H7 (cell line): ENCODE measurements at regions not wholly inside any gene's neighbourhood (a gene's known extent, or its start where the extent isn't known, plus 50 kb on each side); places are given as distances from the start of the nearest gene placed in this dataset.
"Not testable (repeated sequence)": the region's sequence is repeated elsewhere in the genome, so short reads cannot be mapped to it uniquely, and the experiment has no call there.

Experiments used
- DNase-seq: peaks from one replicate; pipeline ENCODE4 v3.0.0; 2012
- H3K27me3 ChIP-seq: 2 replicates; pipeline ENCODE4 v1.6.0; 2011; ENCODE audit warnings: mild to moderate bottlenecking, low read length; ENCODE audit not compliant: control insufficient read depth, insufficient read depth
- H3K36me3 ChIP-seq: replicated peaks from 2 replicates; pipeline ENCODE4 v1.5.1; 2011; ENCODE audit warnings: low read length; ENCODE audit not compliant: control insufficient read depth, insufficient read depth
- H3K4me3 ChIP-seq: 2 replicates; pipeline ENCODE4 v1.5.1; 2011; ENCODE audit warnings: low read depth, mild to moderate bottlenecking, control low read depth, low read length, moderate library complexity; ENCODE audit not compliant: insufficient read depth

DNA sequence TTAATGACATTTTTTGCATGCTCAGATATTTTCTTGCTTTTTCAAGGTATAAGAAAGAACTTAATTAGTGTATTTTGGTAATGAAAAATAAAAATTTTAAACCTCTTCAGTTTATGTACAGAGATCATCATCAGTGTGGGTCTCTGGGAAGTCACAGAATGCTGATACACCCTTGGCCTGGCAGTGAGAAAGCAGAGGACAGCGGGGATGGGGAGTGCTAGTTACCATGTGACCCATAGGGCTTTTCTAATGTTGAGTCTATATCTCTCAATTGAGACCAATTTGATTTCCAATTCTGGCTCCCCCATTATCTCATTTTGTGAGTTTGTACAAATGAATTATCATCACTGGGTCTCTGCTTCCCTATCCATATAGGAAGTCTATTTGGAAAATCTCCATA, 305.7 kb downstream of the CYRIA start:
- no peak overlapping the region for H3K4me3 ChIP-seq
- no peaks in the 10 kb centered on the region for H3K36me3 ChIP-seq
- H3K27me3 ChIP-seq = no peaks in the 10 kb centered on the region
- DNase-seq = no peak

DNA sequence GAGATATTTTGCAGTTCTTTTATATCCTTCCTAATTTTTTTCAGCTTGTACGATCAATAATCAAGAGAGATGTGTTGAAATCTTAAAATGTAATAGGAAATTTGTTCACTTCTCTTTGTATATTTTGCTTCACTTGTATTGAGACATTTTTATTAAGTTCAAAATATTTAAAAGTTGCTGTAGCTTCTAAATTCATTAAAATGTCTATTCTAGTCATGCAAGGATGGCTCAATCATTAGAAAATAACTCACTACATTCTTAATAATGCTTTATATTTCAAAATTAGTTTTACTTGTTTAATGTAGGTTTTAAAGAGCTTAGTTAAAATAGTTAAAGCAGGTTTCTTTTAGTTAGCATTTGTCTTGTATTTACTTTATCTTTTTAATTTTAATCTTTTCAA, 308.4 kb downstream of the CYRIA start:
- H3K4me3 ChIP-seq = no peak overlapping the region
- H3K36me3 ChIP-seq = no peaks in the 10 kb centered on the region
- H3K27me3 ChIP-seq = no peaks in the 10 kb centered on the region
- no peak for DNase-seq

DNA sequence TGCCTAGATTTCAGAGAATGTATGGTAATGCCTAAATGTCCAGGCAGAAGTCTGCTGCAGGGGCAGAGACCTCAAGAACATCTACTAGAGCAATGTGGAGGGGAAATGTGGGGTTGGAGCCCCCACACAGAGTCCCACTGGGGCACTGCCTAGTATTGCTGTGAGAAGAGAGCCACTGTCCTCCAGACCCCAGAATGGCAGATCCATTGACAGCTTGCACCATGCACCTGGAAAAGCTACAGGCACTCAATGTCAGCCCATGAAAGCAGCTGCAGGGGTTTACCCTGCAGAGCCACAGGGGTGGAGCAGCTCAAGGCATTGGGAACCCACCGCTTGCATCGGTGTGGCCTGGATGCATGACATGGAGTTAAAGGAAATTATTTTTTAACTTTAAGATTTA, 314.1 kb downstream of the CYRIA start:
- Histone ChIP-seq H3K27me3 (no peaks in the 10 kb centered on the region), H3K36me3 (no peaks in the 10 kb centered on the region), H3K4me3 (no peak overlapping the region)
- no peak for DNase-seq

DNA sequence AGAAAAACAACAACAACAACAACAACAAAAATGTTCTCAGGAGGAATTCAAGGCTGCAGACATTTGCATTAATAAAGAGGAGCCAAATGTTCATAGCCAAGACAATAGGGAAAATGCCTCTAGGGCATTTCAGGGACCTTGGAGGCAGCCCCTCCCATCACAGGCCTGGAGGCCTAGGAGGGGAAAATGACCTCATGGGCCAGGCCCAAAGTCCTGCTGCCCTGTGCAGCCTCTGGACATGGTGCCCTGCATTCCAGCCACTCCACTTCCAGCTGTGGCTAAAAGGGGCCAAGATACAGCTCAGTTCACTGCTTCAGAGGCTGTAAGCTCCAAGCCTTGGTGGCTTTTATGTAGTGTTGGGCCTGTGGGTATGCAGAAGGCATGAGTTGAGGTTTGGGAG, 314.5 kb downstream of the CYRIA start:
- Histone ChIP-seq H3K36me3 (no peaks in the 10 kb centered on the region), H3K4me3 (no peak overlapping the region), H3K27me3 (no peaks in the 10 kb centered on the region)
- DNase-seq = no peak

DNA sequence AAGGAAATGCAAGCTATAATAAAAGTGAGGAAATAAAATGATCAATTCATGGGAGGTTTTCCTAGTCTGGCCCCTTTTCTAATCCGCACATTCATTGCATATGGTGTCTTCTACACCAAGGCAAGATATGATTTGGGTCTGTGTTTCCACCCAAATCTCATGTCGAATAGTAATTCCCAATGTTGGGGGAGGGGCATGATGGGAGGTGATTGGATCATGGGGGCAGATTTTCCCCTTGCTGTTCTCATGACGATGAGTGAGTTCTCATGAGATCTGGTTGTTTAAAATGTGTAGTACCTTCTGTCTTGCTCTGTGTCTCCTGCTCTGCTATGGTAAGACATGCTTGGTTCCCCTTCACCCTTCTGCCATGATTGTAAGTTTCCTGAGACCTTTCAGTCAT, 315.4 kb downstream of the CYRIA start:
- Histone ChIP-seq H3K36me3 (no peaks in the 10 kb centered on the region), H3K4me3 (no peak overlapping the region), H3K27me3 (no peaks in the 10 kb centered on the region)
- no peak for DNase-seq

DNA sequence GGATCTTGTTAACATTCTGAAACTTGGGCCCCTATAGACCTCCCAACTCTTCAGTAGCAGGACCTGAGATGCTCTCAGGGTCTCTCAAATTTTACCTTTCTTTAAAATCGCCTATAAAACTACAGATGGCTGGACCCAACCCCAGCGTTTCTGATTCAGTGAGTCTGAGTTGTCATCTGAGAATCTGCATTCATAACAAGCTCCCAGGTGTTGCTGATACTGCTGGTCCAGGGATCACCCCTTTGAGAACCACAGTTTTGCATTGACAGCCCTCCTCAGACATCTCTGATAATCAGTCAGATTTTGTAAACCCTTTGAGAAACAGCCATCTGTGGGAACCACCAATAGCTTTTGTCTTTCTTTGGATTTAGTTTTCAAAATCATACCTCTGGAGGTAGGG, 315.8 kb downstream of the CYRIA start:
- DNase-seq = no peak

DNA sequence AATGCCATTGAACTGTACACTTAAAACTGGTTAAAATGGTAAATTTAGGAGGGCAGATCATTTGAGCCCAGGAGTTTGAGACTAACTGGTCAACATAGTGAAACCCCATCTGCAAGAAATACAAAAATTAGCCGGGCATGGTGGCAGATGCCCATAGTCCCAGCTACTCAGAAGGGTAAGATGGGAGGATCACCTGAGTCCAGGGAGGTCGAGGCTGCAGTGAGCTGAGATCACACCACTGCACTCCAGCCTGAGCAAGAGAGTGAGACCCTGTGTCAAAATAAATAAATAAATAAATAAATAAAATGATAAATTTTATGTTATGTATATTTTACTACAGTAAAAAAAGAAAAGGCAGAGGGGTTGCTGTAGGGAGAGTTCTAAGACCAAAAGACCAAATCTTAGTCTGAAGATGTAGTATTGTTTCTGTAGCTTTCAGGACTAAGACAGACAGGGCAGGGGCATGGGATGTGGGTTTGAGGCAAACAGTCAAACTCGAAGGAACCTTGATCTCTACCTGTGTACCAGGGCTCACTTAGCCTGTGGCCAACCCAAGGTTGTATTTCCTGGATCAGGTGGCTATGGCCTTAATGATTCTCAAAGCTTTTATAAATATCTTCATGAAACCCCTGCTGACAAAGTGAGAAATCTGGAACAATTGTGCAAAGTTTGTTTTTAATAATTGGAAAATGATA, 316.7 kb downstream of the CYRIA start:
- Histone ChIP-seq H3K27me3 (no peaks in the 10 kb centered on the region), H3K36me3 (no peaks in the 10 kb centered on the region), H3K4me3 (no peak overlapping the region)
- DNase-seq = no peak

More for the DNA sequence above, 315.8 kb downstream of the CYRIA start:
- no peaks in the 10 kb centered on the region for H3K27me3 ChIP-seq
- no peaks in the 10 kb centered on the region for H3K36me3 ChIP-seq
- H3K4me3 ChIP-seq = no peak overlapping the region

DNA sequence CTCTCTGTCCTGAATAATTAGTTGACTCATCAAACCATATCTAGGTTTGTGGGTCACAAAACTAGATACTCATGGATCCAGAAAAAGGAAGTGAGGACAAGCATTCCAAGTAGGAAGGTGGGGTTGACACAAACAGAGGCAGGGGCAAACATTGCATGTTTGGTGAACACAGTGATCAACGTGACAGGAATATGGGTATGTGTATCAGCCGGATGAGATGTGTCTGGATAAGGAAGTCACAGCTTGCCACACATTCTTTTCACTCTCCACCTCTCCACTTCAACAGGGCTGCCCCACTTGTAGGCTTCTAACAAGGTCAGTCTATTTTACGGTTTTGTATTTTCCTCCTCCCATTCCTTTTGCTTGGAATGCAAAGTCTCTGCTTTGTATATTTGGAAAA, 319.0 kb downstream of the CYRIA start:
- no peak for DNase-seq
- Histone ChIP-seq H3K27me3 (no peaks in the 10 kb centered on the region), H3K4me3 (no peak overlapping the region), H3K36me3 (no peaks in the 10 kb centered on the region)

DNA sequence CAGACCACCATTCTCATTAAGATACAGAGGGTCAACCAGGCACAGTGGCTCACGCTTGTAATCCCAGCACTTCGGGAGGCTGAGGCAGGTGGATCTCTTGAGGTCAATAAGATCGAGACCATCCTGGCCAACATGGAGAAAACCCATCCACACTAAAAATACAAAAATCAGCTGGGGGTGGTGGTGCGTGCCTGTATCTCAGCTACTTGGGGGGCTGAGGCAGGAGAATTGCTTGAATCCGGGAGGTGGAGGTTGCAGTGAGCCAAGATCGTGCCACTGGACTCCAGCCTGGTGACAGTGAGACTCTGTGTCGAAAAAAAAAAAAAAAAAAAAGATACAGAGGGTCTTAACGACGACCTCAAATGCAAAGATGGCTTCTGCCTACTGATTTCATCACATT, 320.4 kb downstream of the CYRIA start:
- not testable (repeated sequence) for H3K36me3 ChIP-seq, H3K4me3 ChIP-seq, H3K27me3 ChIP-seq, DNase-seq

DNA sequence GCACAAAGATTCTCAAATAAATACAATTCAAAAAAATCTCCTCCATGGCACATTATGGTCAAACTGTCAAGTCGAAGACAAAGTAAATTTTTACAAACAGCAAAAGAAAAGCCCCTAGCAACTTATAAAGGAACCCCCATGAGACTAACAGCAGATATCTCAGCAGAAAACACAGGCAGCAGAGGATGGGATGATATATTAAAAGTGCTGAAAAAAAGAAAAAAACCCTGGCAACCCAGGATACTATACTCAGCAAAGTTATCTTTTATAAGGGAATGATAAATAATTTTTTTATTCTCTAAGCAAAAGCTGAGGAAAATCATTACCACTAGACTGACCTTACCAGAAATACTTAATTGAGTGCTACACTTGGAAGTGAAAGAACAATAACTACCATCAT, 326.4 kb downstream of the CYRIA start:
- Histone ChIP-seq H3K27me3 (no peaks in the 10 kb centered on the region), H3K36me3 (no peaks in the 10 kb centered on the region), H3K4me3 (no peak overlapping the region)
- DNase-seq = no peak

DNA sequence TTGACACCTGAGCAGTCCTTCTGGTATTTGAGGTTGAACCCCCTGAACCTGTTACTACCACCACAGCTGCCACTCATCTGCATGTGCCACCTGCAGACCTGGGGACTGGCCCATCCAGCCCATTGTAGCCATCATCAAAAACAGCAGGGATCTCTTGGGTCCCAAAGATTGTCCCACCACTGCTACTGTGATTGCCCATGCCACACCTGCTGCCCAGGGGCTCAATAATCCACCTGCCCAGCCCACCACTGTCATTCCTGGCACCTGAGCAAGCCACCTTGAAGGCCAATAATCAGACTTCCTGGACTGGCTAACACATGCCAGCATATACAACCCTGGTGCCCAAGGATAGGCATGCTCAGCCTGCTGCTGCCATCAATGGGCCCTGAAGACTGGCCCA, 327.6 kb downstream of the CYRIA start:
- H3K4me3 ChIP-seq = no peak overlapping the region
- no peaks in the 10 kb centered on the region for H3K36me3 ChIP-seq
- DNase-seq = no peak
- no peaks in the 10 kb centered on the region for H3K27me3 ChIP-seq

DNA sequence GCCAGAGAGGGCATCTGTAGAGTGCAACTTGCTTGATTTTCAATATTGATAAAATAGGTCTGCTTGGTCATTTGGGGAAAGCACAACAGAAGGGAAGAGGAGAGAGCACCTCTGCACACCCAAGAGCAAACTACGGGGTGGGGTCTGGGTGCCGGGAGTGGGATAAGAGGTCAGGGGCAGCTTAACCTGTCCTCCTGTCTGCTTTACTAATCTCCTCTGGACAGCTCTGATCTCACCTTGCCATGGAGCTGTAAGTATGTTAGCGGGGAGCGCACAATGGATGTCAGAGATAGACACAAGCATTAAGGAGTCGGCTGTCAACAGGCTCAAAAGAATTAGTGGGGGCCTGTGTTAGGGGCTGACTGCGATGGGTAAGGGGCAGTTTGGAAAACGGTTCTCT, 328.7 kb downstream of the CYRIA start:
- Histone ChIP-seq H3K4me3 (no peak overlapping the region), H3K27me3 (no peaks in the 10 kb centered on the region), H3K36me3 (no peaks in the 10 kb centered on the region)
- DNase-seq = no peak

DNA sequence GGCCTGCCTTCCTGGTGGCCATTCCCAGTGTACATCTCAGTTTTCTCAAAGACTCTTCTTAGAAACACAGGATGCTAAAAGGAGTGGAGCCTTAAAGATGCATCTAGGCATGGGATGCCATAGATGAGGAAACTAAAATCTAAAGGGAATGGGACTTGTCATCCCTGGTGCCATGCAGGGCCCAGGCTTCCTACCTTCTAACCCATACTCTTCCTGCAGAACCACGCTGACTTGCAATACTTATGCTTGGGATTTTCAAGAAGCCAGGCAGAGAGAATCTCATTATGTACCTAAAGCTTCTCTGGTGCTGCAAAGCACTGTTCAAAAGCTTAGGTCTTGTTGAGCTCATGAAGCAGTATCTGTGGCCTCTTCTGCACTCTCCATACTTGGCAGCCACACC, 329.1 kb downstream of the CYRIA start:
- Histone ChIP-seq H3K36me3 (no peaks in the 10 kb centered on the region), H3K4me3 (no peak overlapping the region), H3K27me3 (no peaks in the 10 kb centered on the region)
- DNase-seq = no peak

DNA sequence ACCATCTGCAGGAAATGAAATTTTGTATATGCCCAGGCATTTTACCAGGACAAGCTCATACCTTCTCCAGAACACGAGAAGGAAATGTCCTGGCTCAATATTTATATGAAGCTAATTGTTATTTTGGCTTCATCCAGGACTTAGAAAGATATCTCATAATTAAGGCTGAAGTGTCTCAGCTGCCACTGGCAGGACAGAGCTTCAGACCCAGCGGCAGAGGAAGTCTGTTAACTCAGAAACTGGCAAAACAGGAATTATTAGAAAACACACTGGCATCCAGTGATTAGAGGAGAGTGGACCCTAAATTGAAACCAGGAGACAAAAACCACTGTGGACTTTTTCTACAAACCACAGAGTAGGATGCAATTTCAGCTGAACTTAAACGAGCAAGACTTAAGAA, 329.7 kb downstream of the CYRIA start:
- Histone ChIP-seq H3K27me3 (no peaks in the 10 kb centered on the region), H3K4me3 (no peak overlapping the region), H3K36me3 (no peaks in the 10 kb centered on the region)
- no peak for DNase-seq

DNA sequence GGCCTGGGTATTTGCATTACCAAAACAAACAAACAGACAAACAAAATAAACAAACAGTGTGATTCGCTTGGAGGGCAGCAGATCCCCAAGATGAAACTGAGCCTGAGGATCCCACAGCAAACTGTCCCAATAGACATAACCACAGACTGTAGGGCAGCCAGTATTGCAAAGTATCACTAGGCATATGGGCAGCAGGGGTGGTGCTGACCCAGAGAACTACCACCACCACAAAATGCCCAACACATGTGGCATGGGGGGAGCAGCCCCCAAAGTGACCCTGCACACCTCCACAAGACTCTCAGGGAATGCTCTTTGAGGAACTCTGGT, 330.1 kb downstream of the CYRIA start:
- no peaks in the 10 kb centered on the region for H3K36me3 ChIP-seq
- no peak overlapping the region for H3K4me3 ChIP-seq
- H3K27me3 ChIP-seq = no peaks in the 10 kb centered on the region
- DNase-seq = no peak

DNA sequence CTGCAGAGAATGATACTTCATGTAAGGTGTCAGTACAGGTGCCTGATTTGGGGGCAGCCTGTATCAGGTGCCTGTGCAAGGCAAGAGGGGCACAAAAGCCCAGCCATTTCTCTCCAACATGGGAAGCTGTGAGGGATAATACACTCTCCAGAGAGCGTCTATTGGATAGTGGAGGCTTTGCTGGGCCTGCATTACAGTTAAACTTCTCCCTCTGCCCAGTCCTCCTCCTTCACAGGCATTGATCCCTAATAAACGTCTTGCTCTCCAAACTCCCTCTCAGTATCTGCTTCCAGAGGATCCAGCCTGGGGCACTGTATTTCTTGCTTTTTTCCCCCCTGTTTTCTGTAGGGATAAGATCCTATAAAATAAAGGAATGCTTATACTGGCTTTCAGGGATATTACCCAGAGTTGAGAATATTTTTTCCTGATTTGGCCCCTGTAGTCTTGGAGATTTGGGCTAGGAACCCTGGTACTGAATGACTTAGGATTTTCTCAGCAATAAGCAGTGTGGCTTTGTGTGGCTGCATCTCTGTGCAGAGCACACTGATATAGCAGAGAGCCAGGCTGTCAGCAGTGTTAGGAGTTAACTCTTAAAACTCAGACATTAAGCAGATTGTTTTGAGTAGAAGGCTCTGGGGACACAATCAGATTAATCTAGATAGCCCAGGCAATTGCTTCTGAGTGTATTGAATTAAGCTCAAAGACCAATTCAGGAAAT, 330.6 kb downstream of the CYRIA start:
- H3K36me3 ChIP-seq = no peaks in the 10 kb centered on the region
- no peak for DNase-seq
- H3K4me3 ChIP-seq = no peak overlapping the region
- H3K27me3 ChIP-seq = no peaks in the 10 kb centered on the region
